ENCODE measurements at regions not wholly inside any gene's neighbourhood (a gene's known extent, or its start where the extent isn't known, plus 50 kb on each side); places are given as distances from the start of the nearest gene placed in this dataset.
"Not testable (repeated sequence)": the region's sequence is repeated elsewhere in the genome, so short reads cannot be mapped to it uniquely, and the experiment has no call there.

GRCh38 chr1:224004552-224005315 lies 109.2 kb upstream of the FBXO28 start:
- peak; percentile 39 for DNase-seq (ENCODE audit: low read depth)
- not testable (repeated sequence) for H3K4me3 ChIP-seq (ENCODE audit: low read depth, low read length); H3K36me3 ChIP-seq (ENCODE audit: control insufficient read depth, insufficient read depth, low read length); FAIRE-seq; H3K27me3 ChIP-seq (ENCODE audit: control insufficient read depth, insufficient read depth, low read length)
- TF ChIP-seq CTCF (IDR thresholded peaks at IDR 0.05; ENCODE audit: insufficient read depth, low read length, severe bottlenecking): peak; percentile 5

DNA sequence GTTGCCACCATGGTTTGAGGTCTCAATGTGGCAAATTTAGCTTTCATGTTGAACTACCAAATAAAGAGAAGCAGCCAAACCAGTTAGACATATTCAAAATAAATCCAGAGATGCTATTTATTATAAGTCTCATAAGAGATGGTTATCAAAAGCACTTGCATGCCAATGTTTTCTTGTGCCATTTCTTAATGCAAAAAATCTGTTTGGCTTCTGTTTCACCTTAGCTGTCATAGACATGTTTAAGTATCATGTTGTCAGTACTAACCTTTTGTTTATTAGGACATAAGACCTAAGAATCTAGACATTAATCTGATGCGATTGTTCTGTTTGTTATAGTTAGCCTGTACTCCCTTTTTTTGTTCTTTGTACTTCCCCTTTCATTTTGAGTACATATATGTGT lies 110.0 kb upstream of the FBXO28 start:
- FAIRE-seq; H3K4me3 ChIP-seq (ENCODE audit: low read depth, low read length); H3K36me3 ChIP-seq (ENCODE audit: control insufficient read depth, insufficient read depth, low read length); H3K27me3 ChIP-seq (ENCODE audit: control insufficient read depth, insufficient read depth, low read length); DNase-seq (ENCODE audit: low read depth): not testable (repeated sequence)

DNA sequence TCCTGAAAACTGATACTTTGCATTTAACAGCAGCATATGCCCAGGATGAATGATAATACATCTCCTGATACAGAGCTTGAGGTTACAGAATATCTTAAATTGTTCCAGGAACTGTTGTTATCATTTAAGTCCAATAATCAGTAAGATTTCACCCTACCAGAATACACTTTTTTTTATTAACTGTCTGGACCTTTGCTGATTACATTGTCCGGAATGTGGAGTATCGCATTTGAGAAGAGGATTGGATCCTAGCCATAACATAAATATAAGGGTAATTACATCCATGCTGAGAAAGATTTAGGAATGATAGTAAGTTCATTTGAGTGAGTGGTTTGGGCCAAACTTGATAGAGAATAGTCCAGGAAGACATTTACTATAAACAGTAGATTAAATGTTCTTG lies 112.2 kb upstream of the FBXO28 start:
- not testable (repeated sequence) for H3K27me3 ChIP-seq (ENCODE audit: control insufficient read depth, insufficient read depth, low read length); DNase-seq (ENCODE audit: low read depth); H3K4me3 ChIP-seq (ENCODE audit: low read depth, low read length); H3K36me3 ChIP-seq (ENCODE audit: control insufficient read depth, insufficient read depth, low read length); FAIRE-seq

GRCh38 chr1:223999761-224000160 lies 114.2 kb upstream of the FBXO28 start:
- H3K27me3 ChIP-seq (ENCODE audit: control insufficient read depth, insufficient read depth, low read length); H3K36me3 ChIP-seq (ENCODE audit: control insufficient read depth, insufficient read depth, low read length); DNase-seq (ENCODE audit: low read depth); FAIRE-seq; H3K4me3 ChIP-seq (ENCODE audit: low read depth, low read length): not testable (repeated sequence)

DNA sequence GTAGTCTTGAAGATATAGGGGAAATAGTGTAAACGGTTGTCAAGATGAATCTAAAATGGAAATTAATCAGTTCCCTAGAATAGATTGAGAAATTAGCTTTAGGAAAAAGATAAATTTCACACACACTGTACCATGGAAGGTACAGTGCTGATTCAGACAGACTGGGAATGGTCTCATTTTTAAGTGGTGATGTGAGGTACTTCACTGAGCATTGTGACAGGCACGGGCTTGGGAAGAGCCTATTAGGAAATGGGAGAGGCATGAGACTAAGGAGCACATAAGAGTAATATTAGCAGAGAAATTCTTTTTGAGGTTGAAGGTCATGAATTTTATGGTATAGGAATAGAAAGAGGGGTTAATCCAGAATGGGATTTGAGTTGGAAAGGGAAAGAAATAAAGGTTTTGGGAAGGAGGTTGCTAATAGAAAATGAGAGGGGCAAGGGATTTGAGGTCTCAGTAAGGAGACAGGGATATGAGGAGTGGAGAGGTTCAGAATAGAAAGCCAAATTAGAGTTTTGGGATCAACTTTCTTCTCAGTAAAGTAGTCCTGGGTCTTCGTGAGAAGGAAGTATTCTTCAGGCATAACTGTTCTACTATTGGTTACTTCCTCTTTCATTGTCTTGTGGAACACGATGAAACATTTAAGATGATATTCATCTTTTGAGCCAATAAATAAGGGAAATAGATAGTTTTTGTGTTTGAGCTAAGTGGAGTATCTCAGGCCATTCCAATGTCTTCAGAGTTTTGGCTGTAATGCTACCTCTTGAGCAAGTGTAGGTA lies 115.0 kb upstream of the FBXO28 start:
- not testable (repeated sequence) for H3K36me3 ChIP-seq (ENCODE audit: control insufficient read depth, insufficient read depth, low read length); H3K4me3 ChIP-seq (ENCODE audit: low read depth, low read length); H3K27me3 ChIP-seq (ENCODE audit: control insufficient read depth, insufficient read depth, low read length); FAIRE-seq; DNase-seq (ENCODE audit: low read depth)

- FAIRE-seq; H3K4me3 ChIP-seq (ENCODE audit: low read depth, low read length): not testable (repeated sequence)
These were observed 117.5 kb upstream of the FBXO28 start for GRCh38 chr1:223996376-223996775.

DNA sequence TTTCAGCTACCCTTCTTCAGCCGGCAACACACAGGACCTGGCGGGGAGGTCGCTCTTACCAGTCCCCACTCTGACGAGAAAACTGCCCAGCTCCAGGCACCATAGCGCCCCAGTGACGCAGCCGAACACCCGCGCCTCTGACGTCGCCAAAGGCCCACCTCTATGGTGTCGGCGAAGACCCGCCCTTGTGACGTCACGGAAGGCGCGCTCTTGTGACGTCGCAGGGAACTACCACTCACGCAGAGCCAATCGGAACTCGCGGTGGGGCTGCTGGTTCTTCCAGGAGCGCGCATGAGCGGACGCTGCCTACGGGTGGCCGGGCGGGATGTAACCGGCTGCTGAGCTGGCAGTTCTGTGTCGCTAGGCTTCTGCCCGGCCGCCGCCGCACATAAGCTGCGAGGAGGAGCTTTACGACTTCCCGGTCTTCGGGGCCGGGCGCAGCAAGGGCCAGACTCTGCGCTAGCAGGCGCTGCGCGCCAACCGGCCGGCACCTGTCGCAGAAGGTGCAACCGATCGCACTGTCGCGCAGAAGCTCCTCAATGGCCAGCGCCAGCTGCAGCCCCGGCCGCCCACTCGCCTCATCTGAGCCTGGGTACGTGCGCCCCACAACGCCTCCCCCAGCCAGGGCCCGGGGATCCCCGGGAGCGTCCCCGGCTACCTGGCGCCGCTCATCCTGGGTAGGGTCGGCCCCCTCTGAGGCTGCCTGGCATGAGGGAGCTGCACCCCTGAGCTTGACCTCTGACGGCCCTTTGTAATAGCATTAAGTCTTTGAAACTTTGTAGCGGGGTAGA lies 121.3 kb upstream of the FBXO28 start:
- not testable (repeated sequence) for H3K36me3 ChIP-seq (ENCODE audit: control insufficient read depth, insufficient read depth, low read length); H3K27me3 ChIP-seq (ENCODE audit: control insufficient read depth, insufficient read depth, low read length); FAIRE-seq
- H3K4me3 ChIP-seq (ENCODE audit: low read depth, low read length): peak overlapping the region; percentile 49
- DNase-seq (ENCODE audit: low read depth): peak; percentile 93

More at GRCh38 chr1:223996376-223996775, 117.5 kb upstream of the FBXO28 start:
- not testable (repeated sequence) for DNase-seq (ENCODE audit: low read depth); H3K27me3 ChIP-seq (ENCODE audit: control insufficient read depth, insufficient read depth, low read length); H3K36me3 ChIP-seq (ENCODE audit: control insufficient read depth, insufficient read depth, low read length)

DNA sequence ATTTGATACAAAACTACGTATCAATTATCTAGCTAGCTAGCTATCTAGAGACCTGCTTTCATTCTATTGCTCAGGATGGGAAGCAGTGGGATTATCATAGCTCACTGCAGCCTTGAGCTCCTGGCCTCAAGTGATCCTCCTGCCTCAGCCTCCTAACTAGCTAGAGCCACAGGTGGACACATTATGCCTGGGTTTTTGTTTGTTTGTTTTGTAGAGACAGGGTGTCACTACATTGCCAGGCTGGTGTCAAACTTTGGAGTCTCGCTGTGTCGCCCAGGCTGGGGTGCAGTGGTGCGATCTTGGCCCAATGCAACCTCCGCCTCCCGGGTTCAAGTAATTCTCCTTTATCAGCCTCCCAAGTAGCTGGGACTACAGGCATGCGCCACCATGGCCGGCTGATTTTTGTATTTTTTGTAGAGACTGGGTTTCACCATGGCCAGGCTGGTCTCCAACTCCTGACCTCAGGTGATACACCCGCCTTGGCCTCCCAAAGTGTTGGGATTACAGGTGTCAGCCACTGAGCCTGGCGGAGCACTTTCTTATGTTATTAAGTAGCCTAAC lies 122.5 kb upstream of the FBXO28 start:
- DNase-seq (ENCODE audit: low read depth); FAIRE-seq; H3K36me3 ChIP-seq (ENCODE audit: control insufficient read depth, insufficient read depth, low read length); H3K4me3 ChIP-seq (ENCODE audit: low read depth, low read length); H3K27me3 ChIP-seq (ENCODE audit: control insufficient read depth, insufficient read depth, low read length): not testable (repeated sequence)

- DNase-seq (ENCODE audit: low read depth): peak; percentile 60
- H3K36me3 ChIP-seq (ENCODE audit: control insufficient read depth, insufficient read depth, low read length); H3K4me3 ChIP-seq (ENCODE audit: low read depth, low read length); FAIRE-seq; H3K27me3 ChIP-seq (ENCODE audit: control insufficient read depth, insufficient read depth, low read length): not testable (repeated sequence)
These were observed 116.2 kb upstream of the TP53BP2 start for GRCh38 chr1:223961985-223962384.

- peak; percentile 0 for DNase-seq (ENCODE audit: low read depth)
- not testable (repeated sequence) for H3K27me3 ChIP-seq (ENCODE audit: control insufficient read depth, insufficient read depth, low read length); H3K4me3 ChIP-seq (ENCODE audit: low read depth, low read length); FAIRE-seq; H3K36me3 ChIP-seq (ENCODE audit: control insufficient read depth, insufficient read depth, low read length)
These were observed 107.1 kb upstream of the TP53BP2 start for GRCh38 chr1:223952801-223953200.

GRCh38 chr1:223951551-223951950 lies 105.8 kb upstream of the TP53BP2 start:
- not testable (repeated sequence) for FAIRE-seq; H3K36me3 ChIP-seq (ENCODE audit: control insufficient read depth, insufficient read depth, low read length); H3K27me3 ChIP-seq (ENCODE audit: control insufficient read depth, insufficient read depth, low read length); H3K4me3 ChIP-seq (ENCODE audit: low read depth, low read length); DNase-seq (ENCODE audit: low read depth)

GRCh38 chr1:223949944-223950343 lies 104.2 kb upstream of the TP53BP2 start:
- not testable (repeated sequence) for H3K36me3 ChIP-seq (ENCODE audit: control insufficient read depth, insufficient read depth, low read length); H3K4me3 ChIP-seq (ENCODE audit: low read depth, low read length); FAIRE-seq; H3K27me3 ChIP-seq (ENCODE audit: control insufficient read depth, insufficient read depth, low read length); DNase-seq (ENCODE audit: low read depth)

GRCh38 chr1:223948041-223948440 lies 102.3 kb upstream of the TP53BP2 start:
- H3K27me3 ChIP-seq (ENCODE audit: control insufficient read depth, insufficient read depth, low read length); FAIRE-seq; H3K4me3 ChIP-seq (ENCODE audit: low read depth, low read length); DNase-seq (ENCODE audit: low read depth); H3K36me3 ChIP-seq (ENCODE audit: control insufficient read depth, insufficient read depth, low read length): not testable (repeated sequence)

Measured in bronchial epithelial cell (primary cell).